ENCODE measurements at regions not wholly inside any gene's neighbourhood (a gene's known extent, or its start where the extent isn't known, plus 50 kb on each side); places are given as distances from the start of the nearest gene placed in this dataset.

GRCh38 chr6:21958428-21958827 is 338.4 kb downstream of the PRL start:
- no peak for TF ChIP-seq CTCF (IDR thresholded peaks at IDR 0.05; ENCODE audit: low read depth, low read length)
- no peak for DNase-seq (ENCODE audit: low read depth, low spot score)
- no peak overlapping the region for H3K4me3 ChIP-seq (ENCODE audit: low read depth, low read length)
- in situ Hi-C loops (cut with HindIII; ENCODE audit: low sequenced_read_pairs): no loop called here

- in situ Hi-C loops (cut with HindIII; ENCODE audit: low sequenced_read_pairs): no loop called here
- no peak for DNase-seq (ENCODE audit: low read depth, low spot score)
- TF ChIP-seq CTCF (IDR thresholded peaks at IDR 0.05; ENCODE audit: low read depth, low read length): no peak
- no peak overlapping the region for H3K4me3 ChIP-seq (ENCODE audit: low read depth, low read length)
Measured at GRCh38 chr6:21961226-21961625, 335.6 kb downstream of the PRL start.

- in situ Hi-C loops (cut with HindIII; ENCODE audit: low sequenced_read_pairs): no loop called here
- no peak overlapping the region for H3K4me3 ChIP-seq (ENCODE audit: low read depth, low read length)
- DNase-seq (ENCODE audit: low read depth, low spot score): no peak
- TF ChIP-seq CTCF (IDR thresholded peaks at IDR 0.05; ENCODE audit: low read depth, low read length): no peak
Measured at GRCh38 chr6:21965016-21965415, 331.8 kb downstream of the PRL start.

- TF ChIP-seq CTCF (IDR thresholded peaks at IDR 0.05; ENCODE audit: low read depth, low read length): no peak
- H3K4me3 ChIP-seq (ENCODE audit: low read depth, low read length): no peak overlapping the region
- in situ Hi-C loops (cut with HindIII; ENCODE audit: low sequenced_read_pairs): no loop called here
- no peak for DNase-seq (ENCODE audit: low read depth, low spot score)
Measured at GRCh38 chr6:21965953-21966539, 330.8 kb downstream of the PRL start.

- in situ Hi-C loops (cut with HindIII; ENCODE audit: low sequenced_read_pairs): no loop called here
- DNase-seq (ENCODE audit: low read depth, low spot score): no peak
- TF ChIP-seq CTCF (IDR thresholded peaks at IDR 0.05; ENCODE audit: low read depth, low read length): no peak
- H3K4me3 ChIP-seq (ENCODE audit: low read depth, low read length): no peak overlapping the region
Measured at GRCh38 chr6:21967056-21967974, 329.5 kb downstream of the PRL start.

- TF ChIP-seq CTCF (IDR thresholded peaks at IDR 0.05; ENCODE audit: low read depth, low read length): no peak
- in situ Hi-C loops (cut with HindIII; ENCODE audit: low sequenced_read_pairs): no loop called here
- H3K4me3 ChIP-seq (ENCODE audit: low read depth, low read length): no peak overlapping the region
- DNase-seq (ENCODE audit: low read depth, low spot score): no peak
Measured at GRCh38 chr6:21968411-21968810, 328.4 kb downstream of the PRL start.
